ENCODE measurements at regions not wholly inside any gene's neighbourhood (a gene's known extent, or its start where the extent isn't known, plus 50 kb on each side); places are given as distances from the start of the nearest gene placed in this dataset.
"Not testable (repeated sequence)": the region's sequence is repeated elsewhere in the genome, so short reads cannot be mapped to it uniquely, and the experiment has no call there.

DNA sequence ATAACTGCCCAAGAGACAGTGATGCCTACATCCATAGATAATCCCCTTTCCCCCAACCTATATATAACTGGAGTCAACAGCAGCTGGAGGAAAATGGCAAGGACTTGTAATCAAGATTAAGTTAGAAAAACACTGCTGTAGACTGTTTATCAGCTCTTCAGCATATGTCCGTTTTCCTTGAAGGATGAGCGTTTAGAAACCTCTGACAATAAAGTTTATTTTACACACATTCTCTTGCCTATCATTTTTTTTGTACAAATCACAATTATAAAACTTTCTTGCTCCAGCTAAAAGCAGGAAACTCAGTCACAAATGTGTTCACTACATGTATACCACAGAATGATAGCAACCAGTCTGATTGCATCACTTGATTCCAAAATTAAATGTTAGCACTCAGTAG lies 50.8 kb downstream of the PPIAL4G start:
- intact Hi-C loops (cut with DNase I, micrococcal nuclease); H3K36me3 ChIP-seq (ENCODE audit: low read depth); DNase-seq: not testable (repeated sequence)

DNA sequence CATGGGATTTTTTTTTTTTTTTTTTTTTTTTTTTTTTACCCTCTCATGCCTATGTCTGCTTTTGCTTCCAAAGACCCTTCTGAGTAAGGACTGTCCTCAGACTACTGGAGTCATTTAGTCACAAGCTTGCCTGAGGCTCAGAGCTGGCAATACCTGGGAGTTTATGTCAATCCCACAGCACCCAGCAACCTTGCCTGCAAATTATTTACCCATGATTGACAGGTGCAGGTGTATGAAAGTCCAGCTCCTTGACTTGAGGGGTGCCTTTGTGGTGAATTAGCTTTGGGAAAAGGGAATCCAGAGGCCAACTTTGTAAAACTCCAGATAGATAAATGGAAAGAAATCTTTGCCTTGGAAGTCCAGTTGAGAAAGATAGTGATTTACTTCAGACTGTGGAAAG lies 53.2 kb downstream of the PPIAL4G start:
- H3K9me3 ChIP-seq; H3K36me3 ChIP-seq (ENCODE audit: low read depth); H3K4me1 ChIP-seq (ENCODE audit: low read depth); intact Hi-C loops (cut with DNase I, micrococcal nuclease); ATAC-seq; H3K4me3 ChIP-seq: not testable (repeated sequence)
- DNase-seq, result peak in 1 of 3 donors; percentile 21

More for the DNA sequence above, 50.8 kb downstream of the PPIAL4G start:
- not testable (repeated sequence) for H3K4me3 ChIP-seq; ATAC-seq; H3K4me1 ChIP-seq (ENCODE audit: low read depth); H3K9me3 ChIP-seq

- DNase-seq; H3K36me3 ChIP-seq (ENCODE audit: low read depth); H3K9me3 ChIP-seq; H3K4me3 ChIP-seq; intact Hi-C loops (cut with DNase I, micrococcal nuclease); ATAC-seq; H3K4me1 ChIP-seq (ENCODE audit: low read depth): not testable (repeated sequence)
Observed at GRCh38 chr1:148426940-148427611, 56.0 kb downstream of the PPIAL4G start.

GRCh38 chr1:148426385-148426784 lies 56.7 kb downstream of the PPIAL4G start:
- ATAC-seq; H3K36me3 ChIP-seq (ENCODE audit: low read depth); H3K4me3 ChIP-seq; H3K4me1 ChIP-seq (ENCODE audit: low read depth); H3K9me3 ChIP-seq; intact Hi-C loops (cut with DNase I, micrococcal nuclease); DNase-seq: not testable (repeated sequence)

DNA sequence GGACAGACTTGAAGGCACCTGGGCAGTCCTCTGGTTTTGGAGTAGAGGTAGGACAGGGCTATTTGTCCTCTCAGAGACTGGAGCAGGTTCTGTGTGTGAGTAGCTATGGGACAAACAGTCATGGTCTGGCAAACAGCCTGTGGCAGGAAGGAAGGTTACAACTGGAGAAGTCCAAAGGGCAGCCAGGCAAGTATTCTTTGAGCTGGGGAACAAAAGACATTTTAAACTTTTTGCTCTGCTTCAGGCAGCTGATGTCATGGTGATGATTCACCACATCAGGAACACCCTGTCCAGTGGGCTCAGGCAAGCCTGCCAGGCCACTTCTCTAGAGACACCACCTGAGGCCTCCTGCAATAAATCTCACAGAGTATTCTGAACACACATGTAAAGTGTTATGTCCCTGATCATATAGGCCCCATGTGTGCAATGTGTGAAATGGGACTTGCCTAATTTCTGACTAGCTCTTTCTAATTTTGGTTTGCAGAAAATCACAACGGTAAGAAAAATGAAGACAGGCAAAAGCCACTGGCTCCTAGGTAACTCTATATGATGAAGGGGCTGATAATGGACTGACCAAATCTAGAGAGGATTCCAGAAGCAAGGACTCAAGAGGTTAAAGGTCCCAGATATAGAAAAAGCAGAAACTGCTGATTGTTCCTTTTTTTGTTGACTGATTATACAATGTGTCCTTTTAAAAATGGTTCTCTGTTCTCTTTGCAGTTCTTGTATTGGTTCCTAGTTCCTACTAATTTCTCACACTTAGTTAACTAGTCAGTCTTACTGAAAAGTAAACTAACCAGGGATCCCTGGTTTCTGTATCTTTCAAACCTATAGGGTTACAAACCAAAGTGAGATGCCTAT lies 58.7 kb downstream of the PPIAL4G start:
- peak; percentile 37 to 69 (median 67) for DNase-seq
- H3K9me3 ChIP-seq; H3K4me3 ChIP-seq; H3K36me3 ChIP-seq (ENCODE audit: low read depth); H3K4me1 ChIP-seq (ENCODE audit: low read depth); intact Hi-C loops (cut with DNase I, micrococcal nuclease): not testable (repeated sequence)
- ATAC-seq, result peak; percentile 97

DNA sequence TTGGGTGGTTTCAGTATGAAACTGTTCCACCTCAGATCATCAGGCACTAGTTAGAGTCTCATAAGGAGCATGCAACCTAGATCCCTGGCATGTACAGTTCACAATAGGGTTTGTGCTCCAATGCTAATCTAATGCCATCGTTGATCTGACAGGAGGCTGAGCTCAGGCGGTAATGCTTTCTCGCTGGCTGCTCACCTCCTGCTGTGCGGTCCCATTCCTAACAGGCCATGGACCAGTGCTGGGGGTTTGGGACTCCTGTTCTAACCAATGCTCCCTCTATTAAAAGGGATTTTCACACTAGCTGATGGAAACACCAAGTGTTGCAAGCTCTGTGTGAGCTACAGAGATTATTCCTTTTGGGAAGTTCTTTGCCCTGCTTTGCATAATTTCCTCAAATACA lies 60.2 kb downstream of the PPIAL4G start:
- H3K9me3 ChIP-seq; DNase-seq; intact Hi-C loops (cut with DNase I, micrococcal nuclease); H3K4me1 ChIP-seq (ENCODE audit: low read depth); ATAC-seq; H3K4me3 ChIP-seq; H3K36me3 ChIP-seq (ENCODE audit: low read depth): not testable (repeated sequence)

DNA sequence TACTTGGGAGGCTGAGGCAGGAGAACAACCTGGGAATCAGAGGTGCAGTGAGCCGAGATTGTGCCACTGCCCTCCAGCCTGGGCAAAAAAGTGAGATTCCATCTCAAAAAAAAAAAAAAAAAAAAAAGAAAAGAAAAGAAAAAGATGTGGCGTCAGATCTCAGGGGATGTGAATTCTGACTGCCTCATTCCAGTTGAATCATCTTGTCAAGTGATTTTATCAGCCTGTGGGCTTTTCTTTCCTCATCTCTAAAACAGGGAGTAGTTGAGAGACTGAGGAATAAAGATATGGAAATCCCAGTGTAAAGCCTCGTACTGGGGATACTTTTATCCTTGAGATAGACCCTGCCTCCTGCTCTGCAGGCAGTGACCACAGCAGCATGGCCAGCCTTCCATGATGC lies 65.9 kb downstream of the PPIAL4G start:
- intact Hi-C loops (cut with DNase I, micrococcal nuclease); ATAC-seq; DNase-seq; H3K4me3 ChIP-seq; H3K36me3 ChIP-seq (ENCODE audit: low read depth); H3K4me1 ChIP-seq (ENCODE audit: low read depth); H3K9me3 ChIP-seq: not testable (repeated sequence)

DNA sequence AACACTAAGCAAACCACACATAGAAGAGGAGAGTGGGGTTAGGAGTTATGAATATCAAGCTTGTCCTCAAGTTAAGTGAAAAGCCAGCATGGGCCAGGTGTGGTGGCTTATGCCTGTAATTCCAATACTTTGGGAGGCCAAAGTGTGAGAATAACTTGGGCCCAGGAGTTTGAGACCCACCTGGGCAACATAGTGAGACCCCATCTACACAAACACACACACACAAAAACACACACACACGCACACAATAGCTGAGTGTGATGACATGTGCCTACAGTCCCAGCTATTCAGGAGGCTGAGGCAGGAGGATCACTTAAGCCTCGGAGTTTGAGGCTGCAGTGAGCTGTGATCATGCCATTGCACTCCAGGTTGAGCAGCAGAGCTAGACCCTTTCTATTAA lies 69.7 kb downstream of the PPIAL4G start:
- H3K9me3 ChIP-seq; H3K36me3 ChIP-seq (ENCODE audit: low read depth); DNase-seq; H3K4me1 ChIP-seq (ENCODE audit: low read depth); H3K4me3 ChIP-seq; ATAC-seq; intact Hi-C loops (cut with DNase I, micrococcal nuclease): not testable (repeated sequence)

DNA sequence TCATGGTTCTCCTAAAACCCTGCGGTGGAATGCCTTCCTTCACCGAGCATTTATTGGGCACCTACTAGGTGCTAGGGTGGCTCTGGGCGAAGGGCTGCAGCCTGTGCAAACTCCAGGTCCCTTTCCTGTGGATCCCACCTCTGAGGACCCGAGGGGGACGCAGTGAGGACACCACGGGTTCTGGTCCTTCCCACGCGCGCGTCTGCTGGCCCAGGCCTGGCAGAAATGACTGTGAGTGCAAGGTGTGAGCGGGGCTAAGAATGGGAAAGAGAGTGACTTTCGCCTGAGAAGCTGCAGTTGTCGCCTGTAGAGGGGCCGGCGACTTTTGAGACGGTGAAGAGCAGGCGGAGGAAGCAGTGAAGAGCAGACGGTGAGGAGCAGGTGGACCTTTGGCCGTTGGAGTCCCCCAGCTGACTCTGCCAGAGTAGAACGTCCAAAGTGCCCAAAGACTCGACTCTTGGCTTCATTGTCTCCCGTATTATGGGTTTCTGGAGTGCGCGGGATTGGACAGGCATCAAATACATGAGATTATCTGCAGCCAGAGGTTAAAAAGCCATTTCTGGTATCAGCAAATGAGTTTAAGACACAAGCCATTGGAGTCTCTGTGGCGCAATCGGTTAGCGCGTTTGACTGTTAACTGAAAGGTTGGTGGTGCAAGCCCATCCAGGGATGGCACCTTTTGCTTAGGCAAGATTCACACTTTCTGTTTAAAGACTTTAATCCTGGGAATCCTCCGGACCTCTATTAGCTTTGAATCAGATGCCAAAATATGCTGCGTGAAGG lies 78.1 kb downstream of the PPIAL4G start:
- H3K9me3 ChIP-seq; H3K4me1 ChIP-seq (ENCODE audit: low read depth); ATAC-seq; H3K4me3 ChIP-seq; H3K36me3 ChIP-seq (ENCODE audit: low read depth); DNase-seq; intact Hi-C loops (cut with DNase I, micrococcal nuclease): not testable (repeated sequence)

GRCh38 chr1:148403925-148404324 lies 79.2 kb downstream of the PPIAL4G start:
- DNase-seq; intact Hi-C loops (cut with DNase I, micrococcal nuclease); H3K4me1 ChIP-seq (ENCODE audit: low read depth); ATAC-seq; H3K9me3 ChIP-seq; H3K4me3 ChIP-seq; H3K36me3 ChIP-seq (ENCODE audit: low read depth): not testable (repeated sequence)

DNA sequence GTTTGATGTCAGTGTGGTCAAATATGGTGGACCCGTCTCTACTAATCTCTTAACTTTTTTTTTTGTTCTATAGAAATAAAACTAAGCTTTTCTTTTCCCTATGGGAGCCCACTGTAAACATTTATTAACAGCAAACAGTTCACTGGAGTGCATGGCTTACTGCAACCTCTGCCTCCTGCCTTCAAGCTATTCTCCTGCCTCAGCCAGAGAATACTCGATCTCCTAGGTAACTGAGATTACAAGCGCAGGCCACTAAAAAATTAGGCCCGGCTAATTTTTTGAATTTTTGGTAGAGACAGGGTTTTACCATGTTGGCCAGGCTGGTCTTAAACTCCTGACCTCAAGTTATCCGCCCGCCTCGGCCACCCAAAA lies 80.0 kb downstream of the PPIAL4G start:
- H3K9me3 ChIP-seq; H3K4me1 ChIP-seq (ENCODE audit: low read depth); H3K4me3 ChIP-seq; H3K36me3 ChIP-seq (ENCODE audit: low read depth); intact Hi-C loops (cut with DNase I, micrococcal nuclease); DNase-seq; ATAC-seq: not testable (repeated sequence)

- H3K9me3 ChIP-seq; H3K4me1 ChIP-seq (ENCODE audit: low read depth); intact Hi-C loops (cut with DNase I, micrococcal nuclease); H3K36me3 ChIP-seq (ENCODE audit: low read depth): not testable (repeated sequence)
- DNase-seq (peak; percentile 86 to 95 (median 90)), ATAC-seq (peak; percentile 96)
- peak overlapping the region; percentile 17 for H3K4me3 ChIP-seq
Observed at GRCh38 chr1:148402152-148403084, 80.7 kb downstream of the PPIAL4G start.

GRCh38 chr1:148397516-148397915 lies 85.6 kb downstream of the PPIAL4G start:
- H3K4me1 ChIP-seq (ENCODE audit: low read depth); DNase-seq; ATAC-seq; H3K36me3 ChIP-seq (ENCODE audit: low read depth); H3K9me3 ChIP-seq; H3K4me3 ChIP-seq; intact Hi-C loops (cut with DNase I, micrococcal nuclease): not testable (repeated sequence)
